ENCODE measurements at regions not wholly inside any gene's neighbourhood (a gene's known extent, or its start where the extent isn't known, plus 50 kb on each side); places are given as distances from the start of the nearest gene placed in this dataset.

- no peak overlapping the region for H3K4me3 ChIP-seq (ENCODE audit: low read length)
- TF ChIP-seq CTCF (IDR thresholded peaks at IDR 0.05; ENCODE audit: insufficient read depth, low read depth, low read length, missing control alignments) = no peak
- no peak for DNase-seq (ENCODE audit: low read depth)
These were observed 73.6 kb downstream of the BOD1L2 start for GRCh38 chr18:57220480-57220879.

- no peak for TF ChIP-seq CTCF (IDR thresholded peaks at IDR 0.05; ENCODE audit: insufficient read depth, low read depth, low read length, missing control alignments)
- H3K4me3 ChIP-seq (ENCODE audit: low read length) = no peak overlapping the region
- no peak for DNase-seq (ENCODE audit: low read depth)
These were observed 74.1 kb downstream of the BOD1L2 start for GRCh38 chr18:57220930-57221483.

- TF ChIP-seq CTCF (IDR thresholded peaks at IDR 0.05; ENCODE audit: insufficient read depth, low read depth, low read length, missing control alignments) = no peak
- no peak overlapping the region for H3K4me3 ChIP-seq (ENCODE audit: low read length)
- peak; percentile 40 for DNase-seq (ENCODE audit: low read depth)
These were observed 76.4 kb downstream of the BOD1L2 start for GRCh38 chr18:57223144-57223870.

GRCh38 chr18:57230861-57231585, 84.1 kb downstream of the BOD1L2 start:
- no peak overlapping the region for H3K4me3 ChIP-seq (ENCODE audit: low read length)
- DNase-seq (ENCODE audit: low read depth) = no peak
- TF ChIP-seq CTCF (IDR thresholded peaks at IDR 0.05; ENCODE audit: insufficient read depth, low read depth, low read length, missing control alignments) = no peak

GRCh38 chr18:57231864-57232263, 85.0 kb downstream of the BOD1L2 start:
- no peak for TF ChIP-seq CTCF (IDR thresholded peaks at IDR 0.05; ENCODE audit: insufficient read depth, low read depth, low read length, missing control alignments)
- H3K4me3 ChIP-seq (ENCODE audit: low read length) = no peak overlapping the region
- no peak for DNase-seq (ENCODE audit: low read depth)

GRCh38 chr18:57234346-57234745, 87.5 kb downstream of the BOD1L2 start:
- DNase-seq (ENCODE audit: low read depth) = no peak
- no peak overlapping the region for H3K4me3 ChIP-seq (ENCODE audit: low read length)
- TF ChIP-seq CTCF (IDR thresholded peaks at IDR 0.05; ENCODE audit: insufficient read depth, low read depth, low read length, missing control alignments) = no peak
